ENCODE measurements at regions not wholly inside any gene's neighbourhood (a gene's known extent, or its start where the extent isn't known, plus 50 kb on each side); places are given as distances from the start of the nearest gene placed in this dataset.

- TF ChIP-seq CTCF (conservative IDR thresholded peaks at IDR 0.05) (no peak), ZFX (IDR thresholded peaks at IDR 0.05) (no peak)
- no peak overlapping the region for H3K27ac ChIP-seq
These were observed 288.9 kb upstream of the GBE1 start for GRCh38 chr3:82050382-82050781.

GRCh38 chr3:82048711-82049110 is 287.3 kb upstream of the GBE1 start:
- no peak overlapping the region for H3K27ac ChIP-seq
- TF ChIP-seq CTCF (conservative IDR thresholded peaks at IDR 0.05), result no peak

GRCh38 chr3:82044930-82045705 is 283.7 kb upstream of the GBE1 start:
- no peak overlapping the region for H3K27ac ChIP-seq
- TF ChIP-seq ZFX (IDR thresholded peaks at IDR 0.05), result no peak
- TF ChIP-seq CTCF (conservative IDR thresholded peaks at IDR 0.05), result no peak

GRCh38 chr3:82038556-82038955 is 277.1 kb upstream of the GBE1 start:
- no peak overlapping the region for H3K27ac ChIP-seq
- TF ChIP-seq CTCF (conservative IDR thresholded peaks at IDR 0.05), result no peak
- no peak for TF ChIP-seq ZFX (IDR thresholded peaks at IDR 0.05)

GRCh38 chr3:82033186-82033585 is 271.7 kb upstream of the GBE1 start:
- no peak overlapping the region for H3K27ac ChIP-seq
- TF ChIP-seq CTCF (conservative IDR thresholded peaks at IDR 0.05) (no peak), ZFX (IDR thresholded peaks at IDR 0.05) (no peak)

- no peak overlapping the region for H3K27ac ChIP-seq
- no peak for TF ChIP-seq ZFX (IDR thresholded peaks at IDR 0.05)
These were observed 270.2 kb upstream of the GBE1 start for GRCh38 chr3:82031596-82031995.

GRCh38 chr3:82030916-82031315 is 269.5 kb upstream of the GBE1 start:
- no peak for TF ChIP-seq CTCF (conservative IDR thresholded peaks at IDR 0.05)
- H3K27ac ChIP-seq, result no peak overlapping the region

GRCh38 chr3:82022836-82023235 is 261.4 kb upstream of the GBE1 start:
- TF ChIP-seq CTCF (conservative IDR thresholded peaks at IDR 0.05) (no peak), ZFX (IDR thresholded peaks at IDR 0.05) (no peak)
- no peak overlapping the region for H3K27ac ChIP-seq
